Esophagus muscularis mucosa (tissue), 4 donors: ENCODE measurements at regions not wholly inside any gene's neighbourhood (a gene's known extent, or its start where the extent isn't known, plus 50 kb on each side); places are given as distances from the start of the nearest gene placed in this dataset.

Experiments
- DNase-seq: peaks from one replicate; pipeline ENCODE4 v3.0.0-alpha.2; 2017; ENCODE audit errors: extremely low spot score
- H3K27ac ChIP-seq, 4 donors: fragments of 200-600 bp; sonication (generic); replicated peaks in 1 of 4; 1 replicate in 3 of 4; 2 replicates in 1 of 4; pipeline ENCODE4 v1.5.1; 2016 to 2019; ENCODE audit warnings: mild to moderate bottlenecking in 1 of 4
- H3K27me3 ChIP-seq, 4 donors: fragments of 200-600 bp; sonication (generic); one replicate each; pipeline versions ENCODE4 v1.5.1 to v1.6.0; 2016 to 2019
- H3K36me3 ChIP-seq, 4 donors: fragments of 200-600 bp; sonication (generic); one replicate each; pipeline ENCODE4 v1.5.1; 2016 to 2019
- H3K4me1 ChIP-seq, 4 donors: fragments of 200-600 bp; sonication (generic); one replicate each; pipeline ENCODE4 v1.5.1; 2016 to 2019
- H3K4me3 ChIP-seq, 4 donors: fragments of 200-600 bp; sonication (generic); 1 replicate in 2 of 4; 2 replicates in 2 of 4; pipeline ENCODE4 v1.5.1; 2016 to 2019; ENCODE audit warnings: mild to moderate bottlenecking in 4 of 4, moderate library complexity in 1 of 4
- H3K9me3 ChIP-seq, 4 donors: fragments of 200-600 bp; sonication (generic); 1 replicate in 3 of 4; 2 replicates in 1 of 4; pipeline ENCODE4 v1.5.1; 2016 to 2019
- CTCF ChIP-seq, 3 experiments: fragments of 200-600 bp in 2 of 3; fragments of 450-650 bp in 1 of 3; sonication (generic) in 2 of 3; IDR thresholded peaks; one replicate each; pipeline ENCODE4 v1.5.1; 2017 to 2019; ENCODE audit warnings: antibody characterized with exemption in 3 of 3, mild to moderate bottlenecking in 2 of 3, moderate library complexity in 1 of 3
- EP300 ChIP-seq: sonication (generic); formaldehyde crosslinking; IDR thresholded peaks from one replicate; pipeline ENCODE4 v1.6.1; 2017; ENCODE audit warnings: antibody characterized with exemption
- POLR2A ChIP-seq: fragments of 450-650 bp; IDR thresholded peaks from one replicate; pipeline ENCODE4 v1.6.1; 2017; ENCODE audit warnings: antibody characterized with exemption, moderate library complexity, mild to moderate bottlenecking, low read depth
- POLR2AphosphoS5 ChIP-seq, 2 donors: sonication (generic); formaldehyde crosslinking; IDR thresholded peaks; one replicate each; pipeline ENCODE4 v1.6.1; 2017; ENCODE audit warnings: antibody characterized with exemption in 2 of 2
- WGBS: methylation state at CpG from one replicate; pipeline ENCODE4 v1.1.5; 2018; 5-methylcytosine and 5-hydroxymethylcytosine counted together
- intact Hi-C: fragments of 100-400 bp; cut with DNase I; formaldehyde crosslinking; loops from one replicate; pipeline ENCODE4 v1.15.1; 2023

GRCh38 chr3:4139462-4140140, 163.6 kb upstream of the SETMAR start:
- intact Hi-C loops, result no loop called here
- no peak overlapping the region for H3K27ac ChIP-seq
- TF ChIP-seq POLR2A (no peak), CTCF (IDR thresholded peaks at IDR 0.05) (no peak), POLR2AphosphoS5 (IDR thresholded peaks at IDR 0.05) (no peak), EP300 (no peak)
- DNase-seq, result no peak
- H3K36me3 ChIP-seq, result no peaks in the 10 kb centered on the region
- no peaks in the 10 kb centered on the region for H3K9me3 ChIP-seq
- H3K27me3 ChIP-seq, result no peaks in the 10 kb centered on the region
- 65% methylated on average over 3 of the region's 3 CpGs for WGBS
- peaks cover 0 to 6% (median 0%) of the 10 kb centered on the region in 4 donors for H3K4me1 ChIP-seq
- no peak overlapping the region for H3K4me3 ChIP-seq

- TF ChIP-seq EP300 (no peak), POLR2A (no peak), CTCF (IDR thresholded peaks at IDR 0.05) (no peak), POLR2AphosphoS5 (IDR thresholded peaks at IDR 0.05) (no peak)
- no peaks in the 10 kb centered on the region for H3K9me3 ChIP-seq
- intact Hi-C loops, result no loop called here
- H3K36me3 ChIP-seq, result no peaks in the 10 kb centered on the region
- no peak overlapping the region for H3K4me3 ChIP-seq
- H3K4me1 ChIP-seq, result peaks cover 0 to 6% (median 0%) of the 10 kb centered on the region in 4 donors
- DNase-seq, result no peak
- WGBS, result 50% methylated on average over 1 of the region's 1 CpG
- H3K27ac ChIP-seq, result no peak overlapping the region
- H3K27me3 ChIP-seq, result no peaks in the 10 kb centered on the region
Measured at GRCh38 chr3:4140921-4141320, 162.2 kb upstream of the SETMAR start.

- DNase-seq, result no peak
- Histone ChIP-seq H3K4me1 (peaks cover 0 to 6% (median 0%) of the 10 kb centered on the region in 4 donors), H3K36me3 (no peaks in the 10 kb centered on the region), H3K4me3 (no peak overlapping the region), H3K9me3 (no peaks in the 10 kb centered on the region), H3K27ac (no peak overlapping the region), H3K27me3 (no peaks in the 10 kb centered on the region)
- intact Hi-C loops, result no loop called here
- WGBS, result 83% methylated on average over 3 of the region's 3 CpGs
- TF ChIP-seq POLR2AphosphoS5 (IDR thresholded peaks at IDR 0.05) (no peak), POLR2A (no peak), EP300 (no peak), CTCF (IDR thresholded peaks at IDR 0.05) (no peak)
Measured at GRCh38 chr3:4147556-4148118, 155.5 kb upstream of the SETMAR start.

- no peaks in the 10 kb centered on the region for H3K27me3 ChIP-seq
- TF ChIP-seq EP300 (no peak), CTCF (IDR thresholded peaks at IDR 0.05) (no peak), POLR2A (no peak), POLR2AphosphoS5 (IDR thresholded peaks at IDR 0.05) (no peak)
- no peaks in the 10 kb centered on the region for H3K9me3 ChIP-seq
- no peak overlapping the region for H3K4me3 ChIP-seq
- H3K36me3 ChIP-seq, result no peaks in the 10 kb centered on the region
- no peak for DNase-seq
- peaks cover 0 to 2% (median 0%) of the 10 kb centered on the region in 4 donors for H3K4me1 ChIP-seq
- WGBS, result 90% methylated on average over 2 of the region's 2 CpGs
- no peak overlapping the region for H3K27ac ChIP-seq
- intact Hi-C loops, result no loop called here
Measured at GRCh38 chr3:4149296-4149695, 153.9 kb upstream of the SETMAR start.
